Fibroblast of gingiva (primary cell): ENCODE measurements at regions not wholly inside any gene's neighbourhood (a gene's known extent, or its start where the extent isn't known, plus 50 kb on each side); places are given as distances from the start of the nearest gene placed in this dataset.

Source experiments
- DNase-seq: peaks from one replicate; pipeline ENCODE4 v3.0.0-alpha.2; 2011; ENCODE audit warnings: low read depth

DNA sequence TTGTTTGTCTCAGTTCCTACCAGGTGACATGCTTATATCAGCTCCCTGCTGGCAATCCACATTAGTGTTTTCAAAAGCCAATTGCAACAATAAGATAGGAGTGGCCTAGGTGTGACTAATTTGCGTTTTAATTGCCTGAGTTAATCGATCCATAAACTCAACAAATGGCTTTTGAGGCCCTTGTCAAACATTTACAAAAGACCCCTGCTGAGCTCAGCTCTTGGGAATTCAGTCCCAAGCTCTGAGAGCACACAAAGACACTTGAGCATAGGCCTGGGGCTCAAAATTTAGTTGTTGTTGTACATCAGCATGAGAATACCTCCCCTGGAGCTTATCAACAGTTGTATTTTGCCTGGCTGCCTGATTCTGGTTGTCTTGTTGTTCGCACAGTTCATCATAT is 1134.4 kb upstream of the TSPY4 start:
- DNase-seq: no peak

DNA sequence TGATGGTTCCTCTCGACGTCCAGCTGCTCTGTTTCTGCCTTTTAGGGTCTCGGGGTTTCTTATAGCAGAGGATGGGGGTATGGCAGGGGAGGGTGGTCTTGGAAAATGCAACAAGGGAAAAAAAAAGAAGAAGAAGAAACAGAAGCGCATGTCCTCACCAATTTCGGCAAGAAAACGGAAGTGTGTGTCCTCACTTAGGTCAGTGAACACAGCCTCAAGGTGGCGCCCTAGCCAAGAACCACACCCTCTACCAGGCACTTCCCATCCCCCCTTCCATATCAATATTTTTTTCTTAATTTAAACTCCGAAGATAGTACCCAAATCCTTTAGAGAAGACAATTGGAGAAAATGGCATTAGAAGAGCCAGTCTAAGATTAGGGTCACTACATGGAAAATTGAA is 1096.1 kb upstream of the TSPY4 start:
- DNase-seq: no peak

GRCh38 chrY:8273807-8274206 is 1063.5 kb upstream of the TSPY4 start:
- DNase-seq: no peak

DNA sequence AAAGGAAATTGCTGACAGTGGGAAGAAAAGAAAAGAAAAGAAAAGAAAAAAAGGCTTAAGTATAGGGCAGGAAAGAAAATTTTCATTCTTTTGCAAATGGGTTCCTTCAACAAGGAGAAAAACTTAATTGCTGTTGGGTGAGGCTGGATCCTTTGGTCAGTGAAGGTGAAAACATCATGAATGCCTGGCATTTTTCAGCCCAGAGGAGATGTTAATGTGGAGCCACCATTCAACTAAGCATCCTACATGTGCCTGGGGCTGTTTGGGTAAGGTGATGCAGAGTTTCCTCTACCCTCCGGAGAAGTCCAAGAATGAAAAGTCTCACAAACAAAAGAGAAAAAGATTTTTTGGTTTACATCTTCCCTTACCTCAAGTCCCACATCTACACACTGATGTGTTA is 1032.2 kb upstream of the TSPY4 start:
- no peak for DNase-seq

DNA sequence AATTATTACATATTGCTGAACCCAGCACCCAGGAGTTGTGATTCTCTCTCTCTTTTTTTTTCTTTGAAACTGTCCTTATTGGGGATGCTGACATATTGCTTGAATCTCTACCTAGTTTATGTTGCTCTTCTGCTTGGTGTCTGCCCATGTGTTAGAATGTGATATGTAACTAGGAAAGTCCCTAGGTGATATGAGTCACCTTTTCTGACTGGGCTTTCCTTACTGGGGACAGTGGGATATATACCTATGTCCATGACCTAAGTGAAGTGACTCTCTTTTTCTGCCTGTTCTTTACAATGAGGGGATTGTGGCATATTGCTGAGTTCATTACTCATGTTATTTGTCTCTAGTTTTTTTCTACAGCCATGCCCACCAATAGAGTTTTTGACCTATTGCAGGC is 1013.2 kb upstream of the TSPY4 start:
- no peak for DNase-seq

- DNase-seq: no peak
Observed at GRCh38 chrY:8326944-8327343, 1010.3 kb upstream of the TSPY4 start.

DNA sequence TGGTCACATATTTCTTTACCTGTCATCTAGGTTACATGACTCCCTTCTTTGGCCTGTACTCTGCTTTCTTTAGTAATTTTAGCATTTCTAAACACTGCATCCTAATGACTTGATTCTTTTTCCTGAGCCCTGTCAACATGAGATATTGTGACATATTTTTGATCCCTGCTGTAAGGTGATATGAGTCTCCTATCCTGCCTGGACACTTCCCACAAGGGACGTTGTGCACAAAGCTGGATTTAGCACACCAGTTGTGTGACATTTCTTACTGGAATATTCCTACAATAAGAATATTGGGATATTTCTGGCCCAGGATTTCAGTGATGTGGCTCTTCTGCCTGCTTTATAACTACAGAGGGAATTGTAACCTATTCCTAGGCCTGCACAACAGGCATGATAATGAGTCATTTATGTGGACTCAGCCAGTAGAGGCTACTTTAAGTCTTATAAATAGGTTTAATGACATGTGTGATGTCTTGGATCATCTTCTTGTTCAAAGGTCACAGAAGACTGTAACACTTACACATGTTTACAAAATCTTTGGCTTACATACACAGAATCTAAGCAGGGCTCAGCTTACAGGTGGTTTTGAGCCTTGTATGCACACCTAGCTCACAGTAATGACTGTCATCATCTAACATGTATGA is 1009.4 kb upstream of the TSPY4 start:
- no peak for DNase-seq

GRCh38 chrY:8329431-8329830 is 1007.8 kb upstream of the TSPY4 start:
- DNase-seq: no peak

GRCh38 chrY:8329929-8330328 is 1007.3 kb upstream of the TSPY4 start:
- no peak for DNase-seq

- no peak for DNase-seq
Observed at GRCh38 chrY:8333328-8333727, 1003.9 kb upstream of the TSPY4 start.

DNA sequence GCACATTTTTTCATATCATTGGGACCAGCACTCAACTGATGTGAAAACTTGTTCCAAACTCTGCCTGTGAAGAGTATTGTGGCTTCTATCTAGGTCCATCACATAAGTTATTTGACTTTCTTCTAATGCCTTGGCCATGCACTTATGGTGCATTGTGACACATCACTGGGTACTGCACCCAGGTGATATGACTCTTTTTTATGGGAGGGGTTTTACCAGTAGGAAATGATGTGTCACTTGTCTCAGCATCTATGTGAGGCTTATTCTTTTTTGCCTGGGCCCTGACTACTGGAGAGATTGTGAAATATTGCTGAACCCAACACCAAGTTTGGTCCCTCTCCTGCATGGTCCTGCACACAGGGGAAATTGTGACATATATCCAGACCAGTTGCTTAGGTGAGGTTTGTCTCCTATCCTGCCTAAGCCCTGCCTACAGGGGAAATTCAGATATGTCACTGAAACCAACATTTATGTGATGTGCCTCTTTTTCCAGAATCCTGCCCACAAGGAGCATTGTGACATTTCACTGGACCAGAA is 1001.9 kb upstream of the TSPY4 start:
- DNase-seq: no peak

- no peak for DNase-seq
Observed at GRCh38 chrY:8336112-8336774, 1001.0 kb upstream of the TSPY4 start.

DNA sequence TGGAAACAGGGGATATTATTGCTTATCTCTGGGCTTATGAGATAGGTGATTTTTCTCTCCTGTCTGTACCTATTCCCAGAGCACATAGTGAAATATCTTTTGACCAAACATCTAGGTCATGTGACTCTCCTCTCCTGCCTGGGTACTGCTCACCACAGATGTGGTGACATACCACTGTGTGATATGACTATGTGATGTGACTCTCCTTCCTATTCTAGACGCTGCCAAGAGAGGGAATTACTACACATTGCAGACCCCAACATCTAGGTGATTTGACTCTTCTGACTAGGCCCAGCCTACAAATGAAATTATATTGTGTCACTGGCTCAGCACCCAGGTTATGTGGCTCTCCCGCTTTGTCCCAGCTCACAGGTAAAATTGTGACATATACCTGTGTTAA is 996.3 kb upstream of the TSPY4 start:
- DNase-seq: no peak

DNA sequence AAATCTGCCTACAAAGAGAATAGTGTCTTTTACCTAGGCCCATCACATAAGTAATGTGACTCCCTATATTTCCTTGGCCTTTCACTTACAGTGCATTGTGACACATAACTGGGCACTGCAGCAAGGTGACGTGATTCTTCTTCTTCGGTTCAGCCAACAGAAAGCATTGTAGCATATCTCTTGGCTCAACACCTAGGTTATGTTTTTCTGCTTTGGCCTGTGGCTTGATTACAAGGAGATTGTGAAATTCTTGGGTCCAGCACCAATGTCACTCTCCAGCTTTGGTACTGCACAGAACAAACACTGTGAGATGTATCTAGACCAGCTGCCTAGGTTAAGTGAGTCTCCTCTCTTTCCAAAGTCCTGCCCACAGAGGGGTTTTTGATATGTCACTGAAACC is 995.1 kb upstream of the TSPY4 start:
- DNase-seq: no peak

DNA sequence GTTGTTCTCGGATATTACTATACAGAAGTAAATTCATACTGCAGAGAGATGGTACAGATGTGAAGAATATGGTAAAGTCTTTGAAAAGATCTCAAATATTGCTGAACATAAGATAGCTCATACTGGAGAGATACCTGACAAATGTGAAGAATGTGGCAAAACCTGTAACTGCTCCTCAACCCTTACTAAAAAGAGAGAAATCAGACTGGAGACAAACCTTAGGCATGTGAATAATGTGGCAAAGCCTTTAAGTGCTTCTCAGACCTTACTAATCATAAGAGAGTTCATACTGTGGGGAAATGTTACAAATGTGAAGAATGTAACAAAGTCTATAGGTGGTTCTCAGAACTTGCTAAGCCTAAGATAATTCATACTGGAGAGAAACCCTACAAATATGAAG is 986.0 kb upstream of the TSPY4 start:
- DNase-seq: no peak

- DNase-seq: no peak
Observed at GRCh38 chrY:8352201-8352600, 985.1 kb upstream of the TSPY4 start.

DNA sequence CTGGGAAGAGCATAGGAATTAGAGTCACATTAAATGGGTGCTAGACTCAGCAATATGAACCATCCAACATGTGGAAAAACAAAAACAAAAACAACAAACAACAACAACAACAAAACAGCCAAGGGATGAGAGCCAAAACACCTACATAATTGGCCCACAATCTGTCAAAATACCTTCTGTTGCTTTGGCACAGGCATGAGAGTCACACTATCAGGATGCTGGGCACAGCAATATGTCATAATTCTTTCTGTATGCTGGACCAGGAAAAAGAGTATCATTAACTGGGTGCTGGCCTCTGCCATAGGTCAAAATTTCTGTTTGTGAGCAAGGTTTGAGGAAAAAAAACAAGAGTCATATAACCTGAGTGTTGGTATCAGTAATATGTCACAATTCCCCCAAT is 979.1 kb upstream of the TSPY4 start:
- no peak for DNase-seq

GRCh38 chrY:8361715-8362114 is 975.5 kb upstream of the TSPY4 start:
- no peak for DNase-seq

DNA sequence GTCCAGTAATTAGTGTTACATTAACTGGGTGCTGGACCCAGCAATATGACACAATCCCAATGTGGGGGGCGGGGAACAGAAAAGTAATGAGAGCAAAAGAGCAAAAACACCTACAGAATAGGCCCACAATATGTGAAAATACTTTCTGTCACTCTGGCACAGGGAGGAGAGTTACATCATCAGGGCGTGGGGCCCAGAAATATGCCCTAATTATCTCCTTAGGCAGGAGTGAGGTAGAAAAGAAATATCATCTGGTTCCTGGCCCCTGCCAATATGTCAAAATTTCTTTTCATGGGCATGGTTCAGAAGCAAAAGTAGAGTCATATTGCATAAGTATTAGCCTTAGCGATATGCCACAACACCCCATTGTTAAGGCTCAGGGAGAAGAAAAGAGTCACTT is 959.8 kb upstream of the TSPY4 start:
- no peak for DNase-seq

DNA sequence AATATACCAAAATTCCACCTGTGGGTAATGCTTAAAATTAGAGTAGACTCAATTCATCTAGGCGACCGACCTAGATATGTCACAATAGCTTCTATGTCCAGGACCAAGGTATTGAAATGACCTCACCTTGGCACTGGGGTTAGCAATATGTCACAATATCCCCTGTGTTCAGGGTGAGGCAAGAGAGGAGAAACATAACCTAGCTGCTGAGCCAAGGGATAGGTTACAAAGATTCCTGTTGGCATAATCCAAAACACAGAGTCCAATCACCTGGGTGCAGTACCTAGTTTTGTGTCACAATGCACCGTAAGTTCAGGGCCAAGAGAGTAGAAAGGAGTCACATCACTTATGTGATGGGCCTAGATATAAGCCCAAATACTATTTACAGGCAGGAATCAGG is 957.5 kb upstream of the TSPY4 start:
- DNase-seq: no peak

GRCh38 chrY:8381425-8381824 is 955.8 kb upstream of the TSPY4 start:
- peak; percentile 0 for DNase-seq

- no peak for DNase-seq
Observed at GRCh38 chrY:8386053-8386452, 951.2 kb upstream of the TSPY4 start.

DNA sequence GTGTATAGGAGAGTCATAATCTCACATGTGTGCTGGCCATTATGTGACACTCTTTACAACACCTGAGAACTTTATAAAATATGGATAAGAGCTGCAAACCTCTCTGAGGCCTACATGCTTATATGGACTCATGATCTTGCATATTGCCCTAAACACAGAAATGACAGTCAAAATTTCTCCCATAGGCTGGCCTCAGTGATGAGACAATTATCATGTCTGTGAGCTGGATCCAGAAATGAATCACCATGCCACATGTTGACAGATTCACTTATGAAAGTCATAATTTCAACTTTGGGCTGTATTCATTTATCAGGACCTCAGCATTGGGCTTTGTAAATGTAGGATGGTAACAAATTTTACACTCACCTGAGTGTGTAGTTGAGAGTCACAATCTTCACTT is 948.8 kb upstream of the TSPY4 start:
- DNase-seq: no peak

DNA sequence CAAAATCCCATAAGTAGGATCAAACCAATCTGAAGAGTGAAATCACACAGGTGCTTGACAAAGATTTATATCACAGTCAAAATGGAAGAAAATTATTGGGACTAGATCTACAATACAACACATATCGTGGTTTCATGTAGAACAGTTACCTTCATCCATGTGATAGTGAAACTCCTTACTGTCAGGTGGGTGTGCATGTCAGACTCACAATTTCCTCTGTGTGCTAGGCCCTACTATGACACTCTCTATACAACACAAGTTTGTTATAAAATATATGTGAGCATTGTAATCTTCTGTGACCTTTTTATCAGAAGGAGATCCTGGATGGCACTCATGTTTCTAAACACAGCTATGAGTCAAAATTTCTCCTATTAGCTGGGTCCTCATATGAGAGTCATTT is 947.0 kb upstream of the TSPY4 start:
- DNase-seq: no peak
